ENCODE measurements at regions not wholly inside any gene's neighbourhood (a gene's known extent, or its start where the extent isn't known, plus 50 kb on each side); places are given as distances from the start of the nearest gene placed in this dataset.

GRCh38 chr15:39471785-39472574 is 108.9 kb upstream of the THBS1 start:
- no peak for DNase-seq (ENCODE audit: low read depth, low spot score)

GRCh38 chr15:39472621-39473297 is 108.1 kb upstream of the THBS1 start:
- no peak for DNase-seq (ENCODE audit: low read depth, low spot score)

GRCh38 chr15:39473298-39473947 is 107.5 kb upstream of the THBS1 start:
- DNase-seq (ENCODE audit: low read depth, low spot score) = no peak

GRCh38 chr15:39474657-39475056 is 106.2 kb upstream of the THBS1 start:
- DNase-seq (ENCODE audit: low read depth, low spot score) = no peak

- DNase-seq (ENCODE audit: low read depth, low spot score) = no peak
Measured at GRCh38 chr15:39478996-39479395, 101.9 kb upstream of the THBS1 start.

- no peak for DNase-seq (ENCODE audit: low read depth, low spot score)
Measured at GRCh38 chr15:39479911-39480310, 101.0 kb upstream of the THBS1 start.

GRCh38 chr15:39482459-39482858 is 98.4 kb upstream of the THBS1 start:
- DNase-seq (ENCODE audit: low read depth, low spot score) = no peak

- DNase-seq (ENCODE audit: low read depth, low spot score) = no peak
Measured at GRCh38 chr15:39486621-39487457, 94.0 kb upstream of the THBS1 start.

GRCh38 chr15:39487458-39487735 is 93.5 kb upstream of the THBS1 start:
- no peak for DNase-seq (ENCODE audit: low read depth, low spot score)

- DNase-seq (ENCODE audit: low read depth, low spot score) = no peak
Measured at GRCh38 chr15:39488516-39488915, 92.4 kb upstream of the THBS1 start.

GRCh38 chr15:39488961-39489360 is 91.9 kb upstream of the THBS1 start:
- no peak for DNase-seq (ENCODE audit: low read depth, low spot score)

- DNase-seq (ENCODE audit: low read depth, low spot score) = no peak
Measured at GRCh38 chr15:39491115-39491885, 89.6 kb upstream of the THBS1 start.

GRCh38 chr15:39491886-39492490 is 88.9 kb upstream of the THBS1 start:
- DNase-seq (ENCODE audit: low read depth, low spot score) = no peak

GRCh38 chr15:39493424-39494067 is 87.3 kb upstream of the THBS1 start:
- DNase-seq (ENCODE audit: low read depth, low spot score) = no peak

- DNase-seq (ENCODE audit: low read depth, low spot score) = no peak
Measured at GRCh38 chr15:39494462-39494861, 86.4 kb upstream of the THBS1 start.

- DNase-seq (ENCODE audit: low read depth, low spot score) = no peak
Measured at GRCh38 chr15:39495871-39496840, 84.7 kb upstream of the THBS1 start.

GRCh38 chr15:39497016-39497758 is 83.7 kb upstream of the THBS1 start:
- no peak for DNase-seq (ENCODE audit: low read depth, low spot score)

- no peak for DNase-seq (ENCODE audit: low read depth, low spot score)
Measured at GRCh38 chr15:39497759-39498565, 82.9 kb upstream of the THBS1 start.

Measured in iPS DF 19.7 (cell line).